Common myeloid progenitor, CD34-positive (primary cell): ENCODE measurements at regions not wholly inside any gene's neighbourhood (a gene's known extent, or its start where the extent isn't known, plus 50 kb on each side); places are given as distances from the start of the nearest gene placed in this dataset.

ENCODE experiments used
- CTCF ChIA-PET: fragments of 350-600 bp; sonication (Branson Sonifier 250); formaldehyde crosslinking; loops from one replicate; lab custom pipeline; 2021; ENCODE audit warnings: antibody characterized with exemption; lab: Charles Lee
- POLR2A ChIA-PET: fragments of 350-600 bp; sonication (Branson Sonifier 250); formaldehyde crosslinking; loops from one replicate; lab custom pipeline; 2021; ENCODE audit warnings: antibody characterized with exemption; lab: Charles Lee
- DNase-seq, 3 donors: peaks; one replicate each; pipeline versions ENCODE4 v3.0.0 to v3.0.0-alpha.2; 2013
- H3K27ac ChIP-seq, 2 experiments: 1 replicate in 1 of 2; 2 replicates in 1 of 2; pipeline ENCODE4 v1.7.0; 2013; ENCODE audit warnings: inconsistent platforms in 2 of 2, low read length in 2 of 2, mild to moderate bottlenecking in 2 of 2, low read depth in 1 of 2, moderate library complexity in 1 of 2; ENCODE audit not compliant: severe bottlenecking in 2 of 2, insufficient read depth in 1 of 2, poor library complexity in 1 of 2
- H3K27me3 ChIP-seq, 5 experiments: replicated peaks in 2 of 5; 1 replicate in 3 of 5; 2 replicates in 2 of 5; pipeline versions ENCODE4 v1.6.1 to v1.7.0; 2013; ENCODE audit warnings: low read length in 4 of 5, mild to moderate bottlenecking in 2 of 5, moderate library complexity in 2 of 5, inconsistent platforms in 1 of 5; ENCODE audit not compliant: insufficient read depth in 5 of 5, control insufficient read depth in 4 of 5
- H3K36me3 ChIP-seq, 4 experiments: 1 replicate in 2 of 4; 2 replicates in 2 of 4; pipeline versions ENCODE4 v1.6.1 to v1.7.0; 2013; ENCODE audit warnings: low read length in 3 of 4, control low read depth in 1 of 4, mild to moderate bottlenecking in 1 of 4; ENCODE audit not compliant: control insufficient read depth in 4 of 4, insufficient read depth in 4 of 4
- H3K4me1 ChIP-seq, 4 experiments: 1 replicate in 3 of 4; 2 replicates in 1 of 4; pipeline versions ENCODE4 v1.6.1 to v1.7.1; 2013; ENCODE audit warnings: low read length in 3 of 4, mild to moderate bottlenecking in 3 of 4, control low read depth in 1 of 4, inconsistent platforms in 1 of 4, moderate library complexity in 1 of 4; ENCODE audit not compliant: control insufficient read depth in 4 of 4, insufficient read depth in 4 of 4; ENCODE audit errors: control extremely low read depth in 1 of 4
- H3K4me3 ChIP-seq, 7 experiments: 1 replicate in 4 of 7; 2 replicates in 3 of 7; pipeline versions ENCODE4 v1.5.1 to v1.7.0; 2013; ENCODE audit warnings: mild to moderate bottlenecking in 7 of 7, low read length in 6 of 7, moderate library complexity in 6 of 7, inconsistent platforms in 2 of 7, low read depth in 2 of 7, control low read depth in 1 of 7; ENCODE audit not compliant: insufficient read depth in 4 of 7, control insufficient read depth in 1 of 7; ENCODE audit errors: extremely low read depth in 1 of 7
- H3K9me3 ChIP-seq, 5 experiments: 1 replicate in 4 of 5; 2 replicates in 1 of 5; pipeline versions ENCODE4 v1.6.1 to v1.7.1; 2013; ENCODE audit warnings: low read length in 4 of 5, mild to moderate bottlenecking in 2 of 5, inconsistent platforms in 1 of 5, low read depth in 1 of 5, moderate library complexity in 1 of 5; ENCODE audit not compliant: control insufficient read depth in 4 of 5, insufficient read depth in 2 of 5; ENCODE audit errors: control extremely low read depth in 1 of 5
- WGBS: methylation state at CpG from one replicate; pipeline ENCODE4 v1.1.5; 2013; ENCODE audit not compliant: insufficient coverage; 5-methylcytosine and 5-hydroxymethylcytosine counted together

DNA sequence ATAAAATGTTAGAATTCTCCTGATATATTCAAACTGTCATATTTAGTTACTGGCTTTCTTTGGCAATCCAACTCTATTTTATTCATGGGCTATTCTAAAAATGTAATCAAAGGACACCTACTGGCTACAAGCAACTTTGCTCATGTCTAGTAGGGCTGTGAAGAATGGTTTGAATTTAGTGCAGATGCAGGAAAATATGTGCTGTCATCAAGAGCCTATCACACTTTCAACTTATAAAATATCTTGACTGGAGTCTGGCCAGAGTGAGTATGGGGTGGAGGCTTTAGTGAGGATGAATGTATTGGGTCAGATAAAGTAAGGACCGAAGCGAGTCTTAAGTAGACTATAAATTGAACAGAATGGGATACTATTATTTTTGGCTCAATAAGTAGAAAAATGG is 343.4 kb upstream of the SPRED2 start:
- POLR2A ChIA-PET = no interaction called here
- no CpG with 5 or more reads among the region's 2 CpGs for WGBS

DNA sequence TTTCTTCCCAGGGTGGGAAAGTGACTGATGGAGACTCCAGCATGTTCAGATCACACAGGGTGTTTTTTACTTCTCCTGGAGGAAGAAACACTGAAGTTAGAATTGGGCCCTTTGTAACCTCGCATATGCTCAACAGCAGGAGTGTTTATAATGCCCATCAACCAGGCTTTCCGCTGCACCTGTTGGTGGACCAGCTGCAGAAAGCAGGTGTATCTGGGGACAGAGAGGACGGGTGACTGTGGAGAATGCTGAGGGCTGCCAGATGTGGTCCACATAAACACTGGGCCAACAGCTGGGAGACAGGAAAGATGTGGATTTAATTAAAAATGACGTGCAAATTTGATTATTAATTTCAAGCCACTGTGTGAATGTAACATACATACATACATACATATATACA is 335.5 kb upstream of the SPRED2 start:
- Histone ChIP-seq H3K9me3 (no peaks in the 10 kb centered on the region), H3K4me1 (no peaks in the 10 kb centered on the region), H3K27ac (no peak overlapping the region), H3K36me3 (no peaks in the 10 kb centered on the region), H3K27me3 (no peaks in the 10 kb centered on the region), H3K4me3 (no peak overlapping the region)
- POLR2A ChIA-PET = no interaction called here
- 95% methylated on average over 2 of the region's 4 CpGs for WGBS
- CTCF ChIA-PET = no interaction called here
- no peak for DNase-seq

More for the DNA sequence above, 343.4 kb upstream of the SPRED2 start:
- Histone ChIP-seq H3K4me1 (no peaks in the 10 kb centered on the region), H3K27me3 (no peaks in the 10 kb centered on the region), H3K4me3 (no peak overlapping the region), H3K27ac (no peak overlapping the region), H3K9me3 (no peaks in the 10 kb centered on the region), H3K36me3 (no peaks in the 10 kb centered on the region)
- DNase-seq = no peak
- CTCF ChIA-PET = no interaction called here

DNA sequence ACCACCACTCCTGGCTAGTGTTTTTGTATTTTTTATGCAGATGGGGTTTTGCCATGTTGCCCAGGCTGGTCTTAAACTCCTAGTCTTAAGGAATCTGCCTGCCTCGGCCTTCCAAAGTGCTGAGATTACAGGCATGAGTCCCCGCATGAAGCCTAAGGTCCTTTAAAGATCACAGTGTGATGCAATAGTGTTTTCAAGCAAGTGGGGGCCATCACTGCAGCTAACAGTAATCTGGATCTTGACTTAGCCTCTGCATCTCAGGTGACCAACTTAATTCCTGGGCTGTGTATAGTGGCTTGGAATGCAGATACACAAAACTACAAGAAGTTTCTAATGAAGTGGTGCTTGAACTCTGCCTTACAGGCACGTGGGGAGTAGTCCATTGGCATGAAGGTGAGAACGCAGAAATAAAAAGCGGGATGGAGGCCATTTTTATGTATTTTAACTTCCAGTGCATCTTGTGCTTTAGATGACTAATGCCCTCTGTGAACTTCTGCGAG is 334.4 kb upstream of the SPRED2 start:
- Histone ChIP-seq H3K9me3 (no peaks in the 10 kb centered on the region), H3K27ac (no peak overlapping the region), H3K36me3 (no peaks in the 10 kb centered on the region), H3K4me1 (no peaks in the 10 kb centered on the region), H3K27me3 (no peaks in the 10 kb centered on the region), H3K4me3 (no peak overlapping the region)
- WGBS = 96% methylated on average over 6 of the region's 6 CpGs
- ChIA-PET POLR2A (no interaction called here), CTCF (no interaction called here)
- DNase-seq = no peak

DNA sequence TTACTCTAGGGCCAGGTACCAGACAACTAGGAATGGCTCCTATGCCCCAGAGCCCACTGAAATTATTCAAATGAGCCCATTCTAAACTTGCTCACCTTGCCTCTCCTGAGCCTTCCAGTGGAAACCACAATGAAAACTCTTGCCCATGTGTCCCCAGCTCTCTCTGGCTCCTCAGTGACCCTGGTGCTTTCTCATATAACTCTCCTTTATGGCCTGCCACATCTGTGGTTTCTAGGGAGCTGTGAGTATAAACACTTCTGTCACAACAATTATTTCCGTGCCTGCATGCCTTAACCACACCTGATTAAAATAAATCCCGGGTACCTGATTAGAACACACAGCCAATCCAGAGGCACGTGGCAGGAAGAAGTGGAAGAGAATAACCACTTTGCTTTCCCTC is 333.0 kb upstream of the SPRED2 start:
- ChIA-PET POLR2A (no interaction called here), CTCF (no interaction called here)
- Histone ChIP-seq H3K9me3 (no peaks in the 10 kb centered on the region), H3K4me3 (no peak overlapping the region), H3K27me3 (no peaks in the 10 kb centered on the region), H3K36me3 (no peaks in the 10 kb centered on the region), H3K27ac (no peak overlapping the region), H3K4me1 (no peaks in the 10 kb centered on the region)
- WGBS = 90% methylated on average over 2 of the region's 3 CpGs
- DNase-seq = no peak

DNA sequence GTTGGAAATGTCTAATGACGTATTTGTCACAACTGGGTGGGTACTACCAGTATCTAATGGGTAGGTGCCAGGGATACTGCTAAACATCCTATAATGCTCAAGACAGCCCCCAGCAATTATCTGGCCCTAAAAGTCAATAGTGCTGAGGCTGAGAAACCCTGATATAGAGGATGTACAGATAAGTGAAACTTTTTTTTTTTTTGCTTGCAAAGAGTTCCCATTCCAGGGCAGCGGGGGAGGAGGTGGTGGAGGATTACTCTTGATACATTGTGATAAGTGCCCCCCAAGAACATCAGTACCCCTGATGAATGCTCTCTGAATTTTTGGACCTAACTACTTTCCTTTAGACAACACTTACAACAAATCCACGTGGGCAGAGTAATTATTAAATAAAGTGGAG is 329.7 kb upstream of the SPRED2 start:
- 100% methylated on average over 1 of the region's 3 CpGs for WGBS
- peaks cover 0 to 11% (median 0%) of the 10 kb centered on the region in 5 experiments for H3K9me3 ChIP-seq
- H3K27ac ChIP-seq = no peak overlapping the region
- DNase-seq = no peak
- ChIA-PET POLR2A (no interaction called here), CTCF (no interaction called here)
- H3K36me3 ChIP-seq = no peaks in the 10 kb centered on the region
- H3K27me3 ChIP-seq = no peaks in the 10 kb centered on the region
- H3K4me3 ChIP-seq = no peak overlapping the region
- H3K4me1 ChIP-seq = no peaks in the 10 kb centered on the region

DNA sequence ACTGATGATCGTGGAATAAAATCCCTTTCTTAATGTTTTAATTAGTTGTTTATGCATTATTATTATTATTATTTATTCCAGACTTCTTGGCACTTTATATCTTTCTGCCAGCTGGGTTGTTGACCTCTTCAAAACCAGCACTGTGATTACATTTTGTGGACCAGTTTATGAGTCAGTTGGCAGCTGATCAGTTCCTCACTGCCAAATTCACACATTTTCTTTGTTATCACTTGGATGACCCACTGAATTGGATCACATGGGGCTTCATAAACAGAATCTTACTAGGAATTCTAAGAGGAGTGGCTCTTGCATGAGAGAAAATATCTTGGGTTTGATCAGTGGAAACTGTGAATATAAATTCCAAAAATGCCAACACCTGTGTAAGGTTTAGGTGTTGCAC is 321.8 kb upstream of the SPRED2 start:
- no CpG with 5 or more reads among the region's 1 CpG for WGBS
- no peak overlapping the region for H3K27ac ChIP-seq

DNA sequence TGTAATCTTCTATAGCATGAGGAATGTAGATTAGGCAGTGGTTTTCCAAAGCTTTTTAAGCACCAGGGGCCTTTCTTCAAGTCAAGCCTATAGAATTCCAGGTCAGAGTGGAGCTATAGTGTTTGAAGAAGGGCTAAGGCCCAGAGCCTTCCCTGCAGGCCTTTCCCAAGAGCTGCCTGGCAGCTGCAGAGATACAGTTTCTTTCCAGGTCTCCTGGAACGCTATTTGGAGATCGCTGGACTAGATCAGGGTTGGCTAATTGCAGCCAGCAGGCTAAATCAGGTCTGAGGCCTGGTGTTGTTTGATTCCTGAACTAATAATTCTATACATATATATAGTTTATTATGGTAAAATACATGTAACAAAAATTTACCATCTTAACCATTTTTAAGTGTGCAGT is 319.0 kb upstream of the SPRED2 start:
- POLR2A ChIA-PET = no interaction called here
- H3K4me3 ChIP-seq = no peak overlapping the region
- no peaks in the 10 kb centered on the region for H3K4me1 ChIP-seq
- CTCF ChIA-PET = interaction anchor here (0.9 kb wide), 1 partner anchor 19 kb away, joined by 3 read pairs; no protein-coding TSS in a partner anchor
- 100% methylated on average over 1 of the region's 2 CpGs for WGBS
- H3K27me3 ChIP-seq = no peaks in the 10 kb centered on the region
- H3K36me3 ChIP-seq = no peaks in the 10 kb centered on the region
- H3K27ac ChIP-seq = no peak overlapping the region
- no peak for DNase-seq
- peaks cover 0 to 7% (median 2%) of the 10 kb centered on the region in 5 experiments for H3K9me3 ChIP-seq

More for the DNA sequence above, 321.8 kb upstream of the SPRED2 start:
- Histone ChIP-seq H3K27me3 (no peaks in the 10 kb centered on the region), H3K36me3 (no peaks in the 10 kb centered on the region), H3K9me3 (peaks cover 0 to 23% (median 5%) of the 10 kb centered on the region in 5 experiments), H3K4me3 (no peak overlapping the region), H3K4me1 (no peaks in the 10 kb centered on the region)
- no peak for DNase-seq
- ChIA-PET CTCF (no interaction called here), POLR2A (no interaction called here)
